GM18907 (cell line): ENCODE measurements at regions not wholly inside any gene's neighbourhood (a gene's known extent, or its start where the extent isn't known, plus 50 kb on each side); places are given as distances from the start of the nearest gene placed in this dataset.

Source experiments
- ATAC-seq: cut with Tn5 transposase; IDR thresholded peaks from one replicate; pipeline ENCODE4 v1.9.1; 2021; ENCODE audit warnings: mild to moderate bottlenecking, moderate library complexity; ENCODE audit not compliant: unreplicated experiment

GRCh38 chr3:144286235-144286910 lies 314.8 kb downstream of the DIPK2A start:
- ATAC-seq = no peak

- no peak for ATAC-seq
Observed at GRCh38 chr3:144287001-144287400, 315.4 kb downstream of the DIPK2A start.

- ATAC-seq = no peak
Observed at GRCh38 chr3:144289057-144289456, 317.4 kb downstream of the DIPK2A start.

GRCh38 chr3:144294659-144295538 lies 323.3 kb downstream of the DIPK2A start:
- ATAC-seq = peak; percentile 91

- ATAC-seq = no peak
Observed at GRCh38 chr3:144295613-144296012, 324.0 kb downstream of the DIPK2A start.

- ATAC-seq = no peak
Observed at GRCh38 chr3:144296808-144297207, 325.2 kb downstream of the DIPK2A start.

DNA sequence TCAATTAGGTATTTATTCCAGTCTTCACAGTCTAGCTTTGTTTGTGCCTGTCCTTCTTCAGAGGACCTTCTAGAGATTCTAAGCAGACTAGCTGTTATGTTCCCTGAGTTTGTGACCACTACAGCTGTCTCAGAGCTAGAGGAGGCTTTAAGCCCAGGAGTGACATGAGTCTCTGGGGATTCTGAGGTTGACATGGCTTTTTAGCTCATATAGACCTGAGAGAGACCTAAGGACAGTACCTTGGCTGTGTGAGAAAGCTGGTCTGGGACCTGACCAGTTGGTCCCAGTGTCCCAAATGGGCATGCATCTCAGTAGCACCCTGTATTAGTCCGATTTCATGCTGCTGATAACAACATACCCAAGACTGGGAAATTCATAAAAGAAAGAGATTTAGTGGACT lies 330.2 kb downstream of the DIPK2A start:
- ATAC-seq = no peak

GRCh38 chr3:144307951-144308350 lies 336.3 kb downstream of the DIPK2A start:
- no peak for ATAC-seq

- no peak for ATAC-seq
Observed at GRCh38 chr3:144308396-144308795, 336.8 kb downstream of the DIPK2A start.

DNA sequence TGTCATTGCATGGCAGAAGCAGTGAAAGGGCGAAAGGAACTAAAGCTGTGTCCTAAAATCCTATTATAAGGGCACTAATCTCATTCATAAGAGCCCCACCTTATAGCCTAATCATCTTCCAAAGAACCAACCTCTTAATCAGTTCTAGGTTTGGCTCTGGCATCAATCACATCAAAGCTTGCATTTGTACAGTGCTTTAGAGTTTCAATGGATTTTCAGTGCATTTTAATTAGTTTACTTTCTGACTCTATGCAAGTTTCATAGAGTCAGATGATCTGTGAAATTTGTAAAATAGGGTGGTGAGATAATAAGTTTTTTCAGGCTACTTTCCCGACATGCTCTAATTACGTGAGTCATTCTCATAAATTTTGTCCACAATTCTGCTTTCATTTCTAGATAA lies 341.1 kb downstream of the DIPK2A start:
- ATAC-seq = no peak

DNA sequence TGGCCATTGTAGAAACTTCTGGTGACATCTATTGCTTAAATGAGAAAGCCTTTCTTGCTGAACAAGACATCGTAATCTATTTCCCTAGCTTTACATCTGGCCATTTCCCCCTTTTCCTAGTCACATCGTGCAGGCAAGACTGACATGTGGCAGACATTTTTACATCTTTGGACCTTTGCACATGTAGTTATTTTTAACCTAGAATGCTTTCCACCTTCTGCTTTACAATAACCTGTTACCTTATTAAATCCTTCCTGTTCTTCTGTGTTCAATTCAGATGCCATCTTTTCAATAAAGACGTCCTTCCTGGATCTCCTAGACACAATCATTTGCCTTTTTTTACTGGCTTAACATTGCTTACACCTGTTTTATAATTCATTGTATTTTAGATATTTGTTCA lies 343.3 kb downstream of the DIPK2A start:
- no peak for ATAC-seq

- ATAC-seq = no peak
Observed at GRCh38 chr3:144317961-144318360, 346.3 kb downstream of the DIPK2A start.

DNA sequence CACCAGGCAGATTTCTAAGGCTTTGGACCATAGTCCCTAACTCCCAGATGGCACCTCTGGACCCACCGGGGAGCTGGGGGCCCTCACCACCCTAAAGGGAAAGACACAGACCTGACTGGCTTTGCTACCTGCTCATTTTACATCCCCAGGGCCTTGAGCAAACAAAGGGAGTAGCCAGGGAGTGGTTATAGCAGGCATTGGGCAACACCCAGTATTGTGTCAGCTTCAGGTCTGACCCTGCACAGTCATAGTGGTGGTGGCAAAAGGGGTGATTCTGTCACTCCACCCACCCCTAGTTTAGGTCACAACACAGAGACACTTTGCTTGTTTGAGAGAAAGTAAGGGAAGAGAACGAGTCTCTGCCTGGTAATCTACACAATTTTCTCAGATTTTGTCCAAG lies 352.5 kb downstream of the DIPK2A start:
- ATAC-seq = no peak

DNA sequence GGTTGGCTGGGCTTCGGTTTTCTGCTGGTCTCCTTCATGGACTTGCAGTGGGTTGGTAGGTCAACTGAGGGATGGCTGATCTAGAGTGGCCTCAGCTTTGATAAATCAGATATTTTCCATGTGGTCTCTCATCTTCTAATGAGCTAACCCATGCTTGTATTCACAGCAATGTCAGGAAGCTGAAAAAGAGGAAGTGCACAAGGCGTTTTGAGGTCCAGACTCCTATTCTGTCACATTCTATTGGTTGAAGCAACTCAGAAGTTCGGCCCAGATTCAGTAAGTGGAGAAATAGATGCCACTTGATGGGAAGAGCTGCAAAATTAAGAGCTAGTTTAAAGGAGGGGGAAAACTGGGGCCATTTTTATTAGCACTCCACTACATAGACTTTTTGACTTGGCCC lies 361.2 kb downstream of the DIPK2A start:
- no peak for ATAC-seq

DNA sequence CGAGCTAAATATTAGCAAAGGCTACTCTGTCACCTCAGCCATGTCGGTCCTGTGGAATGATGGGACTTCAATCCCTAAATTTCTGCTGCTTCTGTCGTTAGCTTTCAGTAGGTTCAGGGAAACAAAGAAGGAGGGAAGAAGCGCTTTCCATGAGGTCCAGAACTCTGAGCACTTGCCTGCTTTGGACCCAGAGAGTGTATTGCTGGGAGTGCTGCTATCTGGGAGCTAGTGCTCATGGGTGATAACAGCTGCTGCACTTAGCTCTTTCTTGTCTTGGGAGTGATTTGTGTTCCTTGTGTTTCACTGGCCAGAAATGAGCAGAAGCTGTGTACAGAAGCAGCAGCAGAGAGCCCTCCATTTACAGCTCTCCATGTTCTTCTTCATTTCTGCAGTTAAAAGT lies 369.8 kb downstream of the DIPK2A start:
- no peak for ATAC-seq

DNA sequence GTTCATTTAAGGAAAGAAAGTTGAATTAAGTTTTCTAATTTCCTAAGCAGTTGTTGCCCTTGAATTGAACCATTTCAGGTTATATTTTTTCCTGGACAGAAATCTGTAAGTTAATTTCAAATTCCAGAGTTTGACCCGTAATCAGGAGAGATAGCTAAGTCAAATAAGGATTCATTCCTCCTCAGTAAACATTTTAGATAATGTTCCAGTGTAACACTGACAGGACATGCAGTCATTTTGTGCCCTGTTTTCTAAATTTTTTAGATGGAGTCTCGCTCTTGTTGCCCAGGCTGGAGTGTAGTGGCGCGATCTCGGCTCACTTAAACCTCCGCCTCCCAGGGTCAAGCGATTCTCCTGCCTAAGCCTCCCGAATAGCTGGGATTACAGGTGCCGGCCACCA lies 371.7 kb downstream of the DIPK2A start:
- ATAC-seq = no peak

GRCh38 chr3:144343777-144344176 lies 372.2 kb downstream of the DIPK2A start:
- ATAC-seq = no peak

DNA sequence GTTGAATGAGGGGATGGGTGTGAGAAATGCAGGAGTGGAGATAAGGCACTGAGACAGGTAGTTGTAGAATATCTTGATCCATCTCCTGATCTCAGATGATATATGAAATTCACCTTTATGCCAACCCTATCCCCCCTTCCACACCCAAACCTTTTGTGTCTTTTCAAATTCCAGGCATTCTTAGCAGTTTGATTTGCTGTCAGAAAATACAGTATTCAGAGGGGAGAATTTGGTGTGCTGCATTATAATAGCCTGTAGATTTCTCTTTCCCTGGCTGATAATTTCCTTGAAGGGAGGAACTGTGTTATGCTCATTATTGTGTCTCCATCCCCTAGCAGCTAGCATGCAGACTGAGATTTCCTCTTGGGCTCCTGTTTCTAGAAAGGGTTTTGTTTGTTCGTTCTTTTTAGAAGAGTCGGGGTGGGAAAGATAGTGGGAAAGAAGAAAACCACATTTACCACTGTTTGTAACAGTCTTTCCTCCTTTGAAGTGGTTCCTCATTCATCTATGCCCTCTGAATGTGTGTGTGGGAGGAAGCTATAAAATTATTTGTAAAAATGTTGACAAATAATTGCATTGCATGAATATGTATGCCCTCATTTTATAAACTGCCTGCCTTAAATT lies 373.4 kb downstream of the DIPK2A start:
- no peak for ATAC-seq

GRCh38 chr3:144350125-144350524 lies 378.5 kb downstream of the DIPK2A start:
- no peak for ATAC-seq

DNA sequence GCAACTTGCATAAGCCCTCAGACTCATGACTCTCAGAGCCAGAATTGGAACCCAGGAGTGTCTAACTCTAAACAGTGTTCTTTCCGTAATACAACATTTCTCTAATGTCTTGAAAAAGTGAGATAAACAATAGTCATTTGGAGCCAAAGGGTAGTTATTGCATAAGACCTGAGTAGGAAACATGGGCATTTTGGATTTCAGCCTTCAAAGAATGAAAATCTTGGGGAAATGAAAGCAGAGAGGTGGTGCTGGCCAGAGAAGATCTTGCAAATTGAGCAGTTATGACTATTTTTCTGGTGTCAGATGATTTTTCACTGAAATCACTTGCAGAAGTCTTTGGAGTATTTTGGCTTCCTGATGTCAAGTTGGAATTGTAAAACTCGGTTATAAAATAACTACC lies 379.4 kb downstream of the DIPK2A start:
- no peak for ATAC-seq

DNA sequence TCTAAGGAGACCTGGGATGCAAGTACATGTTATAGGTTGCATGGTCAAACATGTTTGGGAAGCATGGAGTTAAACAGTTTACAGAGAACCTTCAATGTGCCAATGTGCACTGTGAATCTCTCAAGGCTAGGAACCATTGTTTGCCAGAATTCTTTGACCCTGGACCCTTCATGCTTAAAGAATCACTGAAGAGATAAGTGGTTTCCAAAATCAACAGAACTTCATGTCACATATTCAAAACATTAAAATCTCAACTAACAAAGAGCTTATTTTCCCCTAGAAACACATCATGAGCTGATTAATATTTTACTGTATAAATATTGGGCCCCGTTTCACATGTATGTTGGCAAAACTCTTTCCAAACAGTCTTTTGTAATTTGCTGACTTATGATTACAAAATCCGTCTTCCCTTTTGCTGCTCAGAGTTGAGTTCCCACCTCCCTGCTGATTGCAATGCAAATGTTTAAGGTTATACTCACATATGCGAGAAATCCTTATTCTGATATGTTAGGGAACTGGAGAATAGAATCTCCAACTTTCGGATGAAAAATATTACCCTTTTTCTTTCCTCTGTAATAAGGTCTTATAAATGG lies 380.2 kb downstream of the DIPK2A start:
- no peak for ATAC-seq

GRCh38 chr3:144358191-144358590 lies 386.6 kb downstream of the DIPK2A start:
- no peak for ATAC-seq
